ENCODE measurements at regions not wholly inside any gene's neighbourhood (a gene's known extent, or its start where the extent isn't known, plus 50 kb on each side); places are given as distances from the start of the nearest gene placed in this dataset.
"Not testable (repeated sequence)": the region's sequence is repeated elsewhere in the genome, so short reads cannot be mapped to it uniquely, and the experiment has no call there.

GRCh38 chr4:94015956-94016355 is 187.4 kb downstream of the ATOH1 start:
- DNase-seq, result no peak

- DNase-seq, result no peak
Observed at GRCh38 chr4:94032754-94033153, 174.9 kb upstream of the SMARCAD1 start.

GRCh38 chr4:94036964-94037363 is 170.7 kb upstream of the SMARCAD1 start:
- no peak for DNase-seq

GRCh38 chr4:94038195-94038594 is 169.5 kb upstream of the SMARCAD1 start:
- no peak for DNase-seq

DNA sequence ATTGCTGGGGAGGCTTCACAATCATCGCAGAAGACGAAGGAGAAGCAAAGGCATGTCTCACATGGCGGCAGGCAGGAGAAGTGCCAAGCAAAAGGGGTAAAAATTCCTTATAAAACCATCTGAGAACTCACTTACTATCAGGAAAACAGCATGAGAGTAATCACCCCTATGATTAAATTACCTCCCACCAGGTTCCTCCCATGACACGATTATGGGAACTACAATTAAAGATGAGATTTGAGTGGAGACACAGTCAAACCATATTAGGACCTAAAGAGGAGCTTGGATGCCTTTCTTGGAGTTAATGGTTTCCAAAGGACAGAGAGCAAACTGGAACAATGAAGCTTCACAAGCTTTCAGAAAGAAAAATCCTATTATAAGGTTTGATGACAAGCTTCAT is 168.4 kb upstream of the SMARCAD1 start:
- DNase-seq, result no peak

DNA sequence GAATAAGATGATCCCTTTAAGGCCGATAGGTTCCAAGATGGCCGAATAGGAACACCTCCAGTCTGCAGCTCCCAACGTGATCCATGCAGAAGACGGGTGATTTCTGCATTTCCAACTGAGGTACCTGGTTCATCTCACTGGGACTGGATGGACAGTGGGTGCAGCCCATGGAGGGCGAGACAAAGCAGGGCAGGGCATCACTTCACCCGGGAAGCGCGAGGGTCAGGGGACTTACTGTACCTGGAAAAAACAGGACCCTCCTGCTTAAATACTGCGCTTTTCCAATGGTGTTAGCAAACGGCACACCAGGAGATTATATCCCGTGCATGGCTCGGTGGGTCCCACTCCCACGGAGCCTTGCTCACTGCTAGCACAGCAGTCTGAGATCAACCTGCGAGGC is 163.2 kb upstream of the SMARCAD1 start:
- DNase-seq, result not testable (repeated sequence)

DNA sequence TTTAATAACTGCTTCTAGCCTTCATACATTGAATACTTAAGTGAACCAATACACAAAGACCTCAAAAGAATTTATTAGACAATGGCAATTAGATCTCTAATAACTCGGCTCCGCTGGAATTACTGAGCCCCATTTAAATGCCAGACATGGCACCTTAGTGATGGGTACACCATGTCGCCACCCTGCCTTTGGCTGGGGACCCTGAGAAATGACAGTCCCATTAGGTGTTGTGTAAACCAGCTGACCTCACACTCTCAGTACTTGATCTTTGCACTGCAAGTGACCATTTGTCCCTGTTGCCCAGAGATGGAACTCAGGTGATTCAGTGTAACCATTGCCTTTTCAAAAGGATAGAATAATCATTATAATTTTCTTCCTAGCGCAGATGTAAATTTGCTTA is 144.6 kb upstream of the SMARCAD1 start:
- no peak for DNase-seq

GRCh38 chr4:94068753-94069719 is 138.6 kb upstream of the SMARCAD1 start:
- DNase-seq, result no peak

DNA sequence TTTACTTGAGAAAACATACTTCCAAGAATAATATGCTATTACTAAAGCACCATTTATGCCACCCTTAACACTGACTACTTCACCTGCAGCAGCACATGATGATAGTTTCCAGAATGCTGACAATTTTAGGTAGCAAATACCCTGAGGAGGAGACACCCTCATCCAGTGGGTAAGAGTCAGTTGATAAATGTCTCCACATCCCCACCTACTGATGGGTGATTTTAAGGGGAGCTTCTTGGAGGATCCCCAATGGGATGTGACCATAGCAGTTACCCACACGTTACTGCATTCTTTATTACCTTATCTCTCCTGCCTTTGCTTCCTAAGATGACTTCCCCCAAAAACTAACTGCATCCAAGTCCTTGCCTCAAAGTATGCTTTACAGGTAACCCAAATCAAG is 131.2 kb upstream of the SMARCAD1 start:
- no peak for DNase-seq

DNA sequence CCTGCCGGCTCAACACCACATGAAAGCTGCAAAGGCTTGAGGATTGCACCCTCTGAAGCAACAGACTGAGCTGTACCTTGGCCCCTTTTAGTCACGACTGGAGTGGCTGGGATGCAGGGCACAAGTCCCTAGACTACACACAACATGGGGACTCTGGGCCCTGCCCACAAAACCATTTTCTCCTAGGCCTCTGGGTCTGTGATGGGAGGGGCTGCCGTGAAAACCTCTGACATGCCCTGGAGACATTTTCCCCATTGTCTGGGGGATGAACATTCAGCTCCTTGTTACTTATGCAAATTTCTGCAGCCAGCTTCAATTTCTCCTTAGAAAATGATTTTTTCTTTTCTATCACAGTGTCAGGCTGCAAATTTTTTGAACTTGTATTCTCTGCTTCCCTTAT is 123.5 kb upstream of the SMARCAD1 start:
- no peak for DNase-seq

- DNase-seq, result not testable (repeated sequence)
Observed at GRCh38 chr4:94099141-94099540, 108.5 kb upstream of the SMARCAD1 start.

GRCh38 chr4:94112644-94113043 is 95.0 kb upstream of the SMARCAD1 start:
- DNase-seq, result no peak

DNA sequence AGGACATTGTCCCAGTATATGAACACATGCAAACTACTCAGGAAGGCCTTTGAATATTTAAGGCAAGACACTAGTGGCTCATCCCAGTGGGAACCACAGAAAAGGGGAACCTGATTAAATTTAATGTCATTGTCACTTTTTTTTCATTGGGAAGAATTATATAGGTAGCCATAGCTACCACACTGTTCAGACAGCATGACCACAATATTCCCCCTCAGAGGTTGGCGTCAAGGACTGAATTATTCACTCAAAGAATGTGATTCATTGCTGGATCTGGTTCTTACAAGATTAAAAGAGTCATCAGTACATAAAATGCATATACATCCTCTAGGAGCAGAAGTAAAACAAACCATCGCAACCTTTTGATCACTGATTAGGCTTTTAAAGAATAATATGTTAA is 92.0 kb upstream of the SMARCAD1 start:
- no peak for DNase-seq

DNA sequence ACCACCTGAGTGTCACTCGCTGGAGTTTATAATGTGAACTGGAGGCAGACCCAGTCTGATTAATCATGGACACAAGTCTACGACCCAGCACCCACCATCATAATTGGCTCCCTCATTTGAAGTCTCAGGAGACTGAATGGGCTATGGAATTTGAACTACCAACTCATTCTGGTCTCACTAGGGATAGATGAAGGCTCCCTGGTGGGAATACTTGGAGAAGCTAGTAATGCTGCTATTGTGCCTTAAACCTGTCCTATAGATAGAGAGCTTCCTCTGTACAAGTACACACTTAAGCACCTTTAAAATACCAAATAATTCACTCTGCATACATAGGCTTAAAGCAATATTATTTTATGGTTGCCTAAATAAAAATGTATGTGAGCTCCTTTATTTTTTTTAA is 90.8 kb upstream of the SMARCAD1 start:
- no peak for DNase-seq

- DNase-seq, result no peak
Observed at GRCh38 chr4:94126669-94127068, 81.0 kb upstream of the SMARCAD1 start.

DNA sequence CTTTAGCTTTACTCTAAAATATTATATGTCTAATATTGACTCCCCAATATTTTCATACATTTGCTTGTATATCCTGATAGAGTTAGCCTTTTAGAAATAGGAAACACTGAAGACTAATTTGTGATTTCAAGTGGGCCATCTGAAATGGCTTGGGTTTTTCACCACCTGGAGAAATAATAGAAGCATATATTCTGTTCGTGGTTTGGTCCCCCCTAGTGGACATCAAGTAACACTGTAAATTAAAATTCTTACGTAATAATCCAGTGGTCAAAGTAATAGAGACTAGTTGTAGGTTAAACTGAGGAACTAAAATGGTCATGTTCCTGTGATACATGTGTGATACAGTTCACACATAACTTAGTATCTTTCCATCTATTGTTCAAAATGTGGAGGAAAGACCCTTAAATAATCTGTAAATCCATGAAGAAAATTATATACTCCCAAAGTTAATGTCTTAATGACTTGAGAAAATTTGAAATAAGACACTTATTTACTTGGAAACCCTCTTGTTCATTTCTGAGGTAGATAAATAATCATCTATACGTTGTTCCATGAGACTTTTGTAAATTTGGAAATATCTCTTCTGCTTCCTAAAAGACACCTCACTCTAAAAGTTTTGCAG is 79.8 kb upstream of the SMARCAD1 start:
- peak; percentile 43 for DNase-seq

DNA sequence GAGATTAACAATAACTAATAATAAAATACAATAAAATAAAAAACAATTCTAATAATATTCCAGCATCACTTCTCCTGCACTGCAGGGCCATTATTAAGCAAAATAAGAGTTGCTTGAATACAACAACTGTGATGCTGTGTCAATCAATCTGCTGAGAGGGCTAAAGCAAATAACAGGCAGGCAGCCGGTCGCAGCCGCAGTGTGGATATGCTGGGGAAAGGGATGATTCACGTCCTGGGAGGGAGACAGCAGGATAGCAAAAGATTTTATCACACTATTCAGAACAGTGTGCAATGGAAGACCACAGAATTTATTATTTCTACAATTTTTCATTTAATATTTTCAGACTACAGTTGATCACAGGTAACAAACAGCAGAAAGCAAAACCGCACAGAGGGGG is 76.5 kb upstream of the SMARCAD1 start:
- no peak for DNase-seq

DNA sequence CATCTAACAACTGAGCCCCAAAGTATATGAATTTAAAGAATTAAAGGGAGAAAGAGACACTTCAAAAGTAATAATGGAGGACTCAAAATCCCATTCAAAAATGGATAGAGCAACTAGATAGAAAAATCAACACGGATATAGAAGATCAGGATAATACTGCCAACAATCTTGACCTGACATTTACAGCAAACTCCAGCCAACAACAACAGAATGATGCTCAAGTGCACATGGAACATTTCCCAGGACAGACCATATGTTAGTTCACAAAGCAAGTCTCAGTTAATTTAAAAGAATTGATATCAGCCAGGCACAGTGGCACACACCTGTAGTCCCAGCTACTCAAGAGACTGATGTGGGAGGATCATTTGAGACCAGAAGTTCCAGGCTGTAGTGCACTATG is 72.0 kb upstream of the SMARCAD1 start:
- DNase-seq, result no peak

GRCh38 chr4:94139931-94140612 is 67.6 kb upstream of the SMARCAD1 start:
- no peak for DNase-seq

DNA sequence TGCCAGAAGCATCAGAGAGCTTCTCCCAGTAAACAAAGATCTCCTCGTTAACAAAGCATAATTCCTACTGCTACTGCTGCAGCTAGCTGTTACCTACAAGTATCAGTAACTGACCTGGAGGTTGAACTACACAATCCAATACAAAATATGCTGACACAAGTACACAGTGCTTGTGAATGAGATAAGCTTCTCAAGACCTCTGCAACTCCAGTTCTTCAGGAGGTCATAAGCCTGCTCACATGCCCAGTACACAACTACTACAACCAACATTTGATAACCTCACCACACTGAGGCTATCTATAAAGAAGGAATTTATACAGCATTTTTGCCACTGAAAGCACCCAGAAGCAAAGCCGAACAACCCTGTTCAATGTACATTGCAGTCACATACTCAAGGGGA is 66.7 kb upstream of the SMARCAD1 start:
- DNase-seq, result no peak

DNA sequence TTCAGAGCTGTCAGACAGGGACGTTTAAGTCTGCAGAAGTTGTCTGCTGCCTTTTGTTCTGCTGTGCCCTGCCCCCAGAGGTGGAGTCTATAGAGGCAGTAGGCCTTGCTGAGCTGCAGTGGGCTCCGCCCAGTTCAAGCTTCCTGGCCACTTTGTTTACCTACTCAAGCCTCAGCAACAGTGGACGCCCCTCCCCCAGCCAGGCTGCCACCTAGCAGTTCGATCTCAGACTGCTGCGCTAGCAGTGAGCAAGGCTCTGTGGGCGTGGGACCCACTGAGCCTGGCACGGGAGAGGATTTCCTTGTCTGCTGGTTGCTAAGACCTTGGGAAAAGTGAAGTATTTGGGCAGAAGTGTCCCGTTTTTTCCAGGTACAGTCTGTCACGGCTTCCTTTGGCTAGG is 59.6 kb upstream of the SMARCAD1 start:
- DNase-seq, result not testable (repeated sequence)

- DNase-seq, result no peak
Observed at GRCh38 chr4:94152466-94152865, 55.2 kb upstream of the SMARCAD1 start.

DNA sequence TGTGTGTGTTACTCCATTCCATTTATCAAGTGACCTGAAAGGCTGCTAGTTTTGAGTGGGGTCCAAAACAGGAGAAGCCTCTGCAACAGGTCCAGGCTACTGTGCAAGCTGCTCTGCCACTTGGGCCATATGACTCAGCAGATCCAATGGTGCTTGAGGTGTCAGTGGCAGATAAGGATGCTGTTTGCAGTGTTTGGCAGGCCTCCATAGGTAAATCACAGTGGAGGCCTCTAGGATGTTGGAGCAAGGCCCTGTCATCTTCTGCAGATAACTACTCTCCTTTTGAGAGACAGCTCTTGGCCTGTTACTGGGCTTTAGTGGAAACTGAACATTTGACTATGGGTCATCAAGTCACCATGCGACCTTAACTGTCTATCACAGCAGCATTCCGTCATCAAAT is 52.3 kb upstream of the SMARCAD1 start:
- DNase-seq, result not testable (repeated sequence)

DNA sequence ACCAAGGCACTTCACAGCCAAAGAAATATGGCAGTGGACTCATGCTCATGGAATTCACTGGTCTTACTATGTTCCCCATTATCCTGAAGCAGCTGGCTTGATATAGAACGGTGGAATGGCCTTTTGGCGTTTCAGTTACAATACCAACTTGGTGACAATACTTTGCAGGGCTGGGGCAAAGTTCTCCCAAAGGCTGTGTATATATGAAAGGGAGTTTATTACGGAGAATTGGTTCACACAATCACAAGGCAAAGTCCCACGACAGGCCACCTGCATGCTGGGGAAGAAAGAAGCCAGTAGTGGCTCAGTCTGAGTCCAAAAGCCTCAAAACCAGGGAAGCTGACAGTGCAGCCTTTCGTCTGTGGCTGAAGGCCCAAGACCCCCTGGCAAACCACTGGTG is 50.8 kb upstream of the SMARCAD1 start:
- no peak for DNase-seq

Data from inflammatory macrophage treated with lipopolysaccharide for 4 hours (primary cell).